Astrocyte (in vitro differentiated cells and primary cell): ENCODE measurements at regions not wholly inside any gene's neighbourhood (a gene's known extent, or its start where the extent isn't known, plus 50 kb on each side); places are given as distances from the start of the nearest gene placed in this dataset.
"Not testable (repeated sequence)": the region's sequence is repeated elsewhere in the genome, so short reads cannot be mapped to it uniquely, and the experiment has no call there.

ENCODE experiments used
- DNase-seq: peaks from one replicate; pipeline ENCODE4 v3.0.0-alpha.2; 2010; ENCODE audit warnings: low read depth
- FAIRE-seq: peaks from 2 replicates; lab custom pipeline; 2011; peaks lifted over from hg19 to GRCh38; lab: Jason Lieb, UNC
- H2AFZ ChIP-seq: 2 replicates; pipeline ENCODE4 v1.6.0; 2012; ENCODE audit warnings: low read depth, low read length, inconsistent platforms
- H3K27ac ChIP-seq: 2 replicates; pipeline ENCODE4 v1.5.1; 2011; ENCODE audit warnings: low read depth, low read length, inconsistent platforms
- H3K27me3 ChIP-seq: 2 replicates; pipeline ENCODE4 v1.6.0; 2011; ENCODE audit warnings: low read length, inconsistent platforms; ENCODE audit not compliant: insufficient read depth
- H3K36me3 ChIP-seq: 2 replicates; pipeline ENCODE4 v1.5.1; 2011; ENCODE audit warnings: low read length, inconsistent platforms; ENCODE audit not compliant: insufficient read depth
- H3K4me1 ChIP-seq: 2 replicates; pipeline ENCODE4 v1.5.1; 2011; ENCODE audit warnings: low read length, inconsistent platforms; ENCODE audit not compliant: insufficient read depth
- H3K4me2 ChIP-seq: 2 replicates; pipeline ENCODE4 v1.6.0; 2012; ENCODE audit warnings: low read length, inconsistent platforms
- H3K4me3 ChIP-seq: 2 replicates; pipeline ENCODE4 v1.5.1; 2011; ENCODE audit warnings: low read depth, mild to moderate bottlenecking, low read length, inconsistent platforms; ENCODE audit not compliant: insufficient read depth
- H3K79me2 ChIP-seq: 2 replicates; pipeline ENCODE4 v1.6.0; 2012; ENCODE audit warnings: mild to moderate bottlenecking, low read length, inconsistent platforms; ENCODE audit not compliant: insufficient read depth
- H3K9ac ChIP-seq: 2 replicates; pipeline ENCODE4 v1.6.0; 2012; ENCODE audit warnings: mild to moderate bottlenecking, low read length, inconsistent platforms
- H3K9me3 ChIP-seq: 2 replicates; pipeline ENCODE4 v1.5.1; 2012; ENCODE audit warnings: low read depth, mild to moderate bottlenecking, low read length, inconsistent platforms; ENCODE audit not compliant: insufficient read depth
- H4K20me1 ChIP-seq: 2 replicates; pipeline ENCODE4 v1.6.0; 2012; ENCODE audit warnings: low read length, inconsistent platforms; ENCODE audit not compliant: insufficient read depth
- H3K27ac Mint-ChIP-seq: one replicate; pipeline ENCODE4 v1.8.0; 2021; ENCODE audit warnings: mild to moderate bottlenecking, mixed read lengths; ENCODE audit not compliant: unreplicated experiment
- H3K27me3 Mint-ChIP-seq: one replicate; pipeline ENCODE4 v1.8.0; 2021; ENCODE audit warnings: low read depth, mixed read lengths; ENCODE audit not compliant: unreplicated experiment
- H3K36me3 Mint-ChIP-seq: one replicate; pipeline ENCODE4 v1.8.0; 2021; ENCODE audit warnings: low read depth, mixed read lengths; ENCODE audit not compliant: unreplicated experiment
- H3K4me1 Mint-ChIP-seq: one replicate; pipeline ENCODE4 v1.8.0; 2021; ENCODE audit warnings: low read depth, mixed read lengths; ENCODE audit not compliant: unreplicated experiment
- H3K4me3 Mint-ChIP-seq: one replicate; pipeline ENCODE4 v1.8.0; 2021; ENCODE audit warnings: mild to moderate bottlenecking, moderate library complexity, mixed read lengths; ENCODE audit not compliant: unreplicated experiment
- H3K9me3 Mint-ChIP-seq: one replicate; pipeline ENCODE4 v1.8.0; 2021; ENCODE audit warnings: mild to moderate bottlenecking, mixed read lengths; ENCODE audit not compliant: unreplicated experiment
- EZH2 ChIP-seq: IDR thresholded peaks from 2 replicates; pipeline ENCODE4 v1.6.1; 2012; ENCODE audit warnings: mild to moderate bottlenecking, low read length, inconsistent platforms; ENCODE audit not compliant: insufficient read depth
- TF ChIP-seq, protein P1 (sequence below): IDR thresholded peaks from 2 replicates; pipeline ENCODE4 v1.5.1; 2011; ENCODE audit warnings: low read depth, mild to moderate bottlenecking, inconsistent platforms, low read length, moderate library complexity; ENCODE audit not compliant: insufficient read depth

- H3K4me3 Mint-ChIP-seq: no peak overlapping the region
- no peaks in the 10 kb centered on the region for H3K36me3 Mint-ChIP-seq
- FAIRE-seq (no peak), DNase-seq (no peak)
- Histone ChIP-seq H2AFZ (no peak overlapping the region), H3K4me2 (no peak overlapping the region), H3K4me1 (no peaks in the 10 kb centered on the region), H3K9me3 (no peaks in the 10 kb centered on the region), H3K4me3 (no peak overlapping the region), H3K79me2 (no peaks in the 10 kb centered on the region), H3K9ac (no peak overlapping the region), H4K20me1 (no peaks in the 10 kb centered on the region), H3K27ac (no peak overlapping the region), H3K27me3 (no peaks in the 10 kb centered on the region), H3K36me3 (no peaks in the 10 kb centered on the region)
- TF ChIP-seq EZH2: no peak
- TF ChIP-seq, protein P1, sequence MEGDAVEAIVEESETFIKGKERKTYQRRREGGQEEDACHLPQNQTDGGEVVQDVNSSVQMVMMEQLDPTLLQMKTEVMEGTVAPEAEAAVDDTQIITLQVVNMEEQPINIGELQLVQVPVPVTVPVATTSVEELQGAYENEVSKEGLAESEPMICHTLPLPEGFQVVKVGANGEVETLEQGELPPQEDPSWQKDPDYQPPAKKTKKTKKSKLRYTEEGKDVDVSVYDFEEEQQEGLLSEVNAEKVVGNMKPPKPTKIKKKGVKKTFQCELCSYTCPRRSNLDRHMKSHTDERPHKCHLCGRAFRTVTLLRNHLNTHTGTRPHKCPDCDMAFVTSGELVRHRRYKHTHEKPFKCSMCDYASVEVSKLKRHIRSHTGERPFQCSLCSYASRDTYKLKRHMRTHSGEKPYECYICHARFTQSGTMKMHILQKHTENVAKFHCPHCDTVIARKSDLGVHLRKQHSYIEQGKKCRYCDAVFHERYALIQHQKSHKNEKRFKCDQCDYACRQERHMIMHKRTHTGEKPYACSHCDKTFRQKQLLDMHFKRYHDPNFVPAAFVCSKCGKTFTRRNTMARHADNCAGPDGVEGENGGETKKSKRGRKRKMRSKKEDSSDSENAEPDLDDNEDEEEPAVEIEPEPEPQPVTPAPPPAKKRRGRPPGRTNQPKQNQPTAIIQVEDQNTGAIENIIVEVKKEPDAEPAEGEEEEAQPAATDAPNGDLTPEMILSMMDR: no peak
- no peaks in the 10 kb centered on the region for H3K4me1 Mint-ChIP-seq
- H3K9me3 Mint-ChIP-seq: no peaks in the 10 kb centered on the region
- no peak overlapping the region for H3K27ac Mint-ChIP-seq
- no peaks in the 10 kb centered on the region for H3K27me3 Mint-ChIP-seq
Observed at GRCh38 chr4:71110499-71110898, 117.0 kb downstream of the DCK start.

DNA sequence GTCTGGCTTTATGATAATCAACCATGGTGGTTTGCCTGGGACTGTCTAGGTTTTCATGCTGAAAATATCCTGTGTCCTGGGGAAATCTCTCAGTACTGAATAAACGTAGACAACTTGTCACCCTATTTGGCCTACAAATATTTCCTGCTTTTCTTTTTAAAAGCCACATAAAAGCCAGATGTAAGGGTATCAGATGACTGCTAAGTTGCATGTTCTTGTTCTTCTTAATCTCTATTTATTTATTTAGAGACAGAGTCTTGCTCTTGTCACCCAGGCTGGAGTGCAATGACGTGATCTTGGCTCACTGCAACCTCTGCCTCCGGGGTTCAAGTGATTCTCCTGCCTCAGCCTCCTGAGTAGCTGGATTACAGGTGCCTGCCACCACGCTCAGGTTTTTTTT is 117.7 kb downstream of the DCK start:
- not testable (repeated sequence) for H3K27ac ChIP-seq, H3K27ac Mint-ChIP-seq, H3K36me3 Mint-ChIP-seq, DNase-seq, H3K9ac ChIP-seq, H2AFZ ChIP-seq, H3K4me3 ChIP-seq, H3K4me1 Mint-ChIP-seq, FAIRE-seq, H3K36me3 ChIP-seq, H3K27me3 Mint-ChIP-seq, H3K4me1 ChIP-seq, H3K9me3 Mint-ChIP-seq, H4K20me1 ChIP-seq, H3K4me2 ChIP-seq, H3K79me2 ChIP-seq, H3K4me3 Mint-ChIP-seq, H3K9me3 ChIP-seq, H3K27me3 ChIP-seq

- H3K36me3 ChIP-seq: no peaks in the 10 kb centered on the region
- H3K9me3 Mint-ChIP-seq: no peaks in the 10 kb centered on the region
- H4K20me1 ChIP-seq: no peaks in the 10 kb centered on the region
- no peaks in the 10 kb centered on the region for H3K4me1 Mint-ChIP-seq
- no peak overlapping the region for H3K4me2 ChIP-seq
- H3K9me3 ChIP-seq: no peaks in the 10 kb centered on the region
- no peak overlapping the region for H3K9ac ChIP-seq
- no peak overlapping the region for H3K4me3 ChIP-seq
- no peak overlapping the region for H3K27ac ChIP-seq
- no peaks in the 10 kb centered on the region for H3K79me2 ChIP-seq
- FAIRE-seq (no peak), DNase-seq (no peak)
- TF ChIP-seq, protein P1: peak; percentile 7
- TF ChIP-seq EZH2: no peak
- H3K27me3 Mint-ChIP-seq: no peaks in the 10 kb centered on the region
- H3K27ac Mint-ChIP-seq: no peak overlapping the region
- no peaks in the 10 kb centered on the region for H3K4me1 ChIP-seq
- no peak overlapping the region for H2AFZ ChIP-seq
- H3K27me3 ChIP-seq: no peaks in the 10 kb centered on the region
- no peaks in the 10 kb centered on the region for H3K36me3 Mint-ChIP-seq
- H3K4me3 Mint-ChIP-seq: no peak overlapping the region
Observed at GRCh38 chr4:71113294-71113693, 119.8 kb downstream of the DCK start.
